Type B pancreatic cell (in vitro differentiated cells): ENCODE measurements at regions not wholly inside any gene's neighbourhood (a gene's known extent, or its start where the extent isn't known, plus 50 kb on each side); places are given as distances from the start of the nearest gene placed in this dataset.

Experiments
- DNase-seq: peaks from one replicate; pipeline ENCODE4 v3.0.0; 2021; ENCODE audit warnings: mixed read lengths; ENCODE audit not compliant: unreplicated experiment; ENCODE audit errors: extremely low spot score
- H3K27ac Mint-ChIP-seq: 2 replicates; pipeline ENCODE4 v1.8.0; 2021; ENCODE audit warnings: mild to moderate bottlenecking, mixed read lengths
- H3K27me3 Mint-ChIP-seq: 2 replicates; pipeline ENCODE4 v1.8.0; 2021; ENCODE audit warnings: mixed read lengths
- H3K36me3 Mint-ChIP-seq: 2 replicates; pipeline ENCODE4 v1.8.0; 2021; ENCODE audit warnings: mixed read lengths
- H3K4me1 Mint-ChIP-seq: one replicate; pipeline ENCODE4 v1.8.0; 2021; ENCODE audit warnings: mixed read lengths; ENCODE audit not compliant: unreplicated experiment
- H3K4me3 Mint-ChIP-seq: 2 replicates; pipeline ENCODE4 v1.8.0; 2021; ENCODE audit warnings: mild to moderate bottlenecking, mixed read lengths
- H3K9me3 Mint-ChIP-seq: 2 replicates; pipeline ENCODE4 v1.8.0; 2021; ENCODE audit warnings: mixed read lengths
- CTCF ChIP-seq: fragments of 200-600 bp; sonication (generic); conservative IDR thresholded peaks from 2 replicates; pipeline ENCODE4 v1.5.0; 2021; ENCODE audit warnings: antibody characterized with exemption, mild to moderate bottlenecking

DNA sequence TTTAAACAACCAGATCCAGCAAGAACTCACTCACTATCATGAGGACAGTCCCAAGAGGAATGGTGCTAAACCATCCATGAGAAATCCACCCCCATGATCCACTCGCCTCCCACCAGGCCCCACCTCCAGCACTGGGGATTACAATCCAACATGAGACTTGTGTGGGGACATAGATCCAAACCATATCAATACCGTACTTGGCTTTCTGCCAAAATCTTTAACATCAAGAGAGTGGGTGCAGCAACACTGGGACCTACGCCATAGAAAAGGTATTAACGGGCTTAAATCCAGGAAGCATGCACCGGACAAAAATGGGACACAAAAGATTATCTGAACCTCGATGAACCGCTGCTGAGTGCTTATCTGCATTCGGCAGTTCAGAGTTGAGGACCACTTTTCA, 322.3 kb upstream of the ARID1B start:
- H3K4me1 Mint-ChIP-seq: no peaks in the 10 kb centered on the region
- H3K36me3 Mint-ChIP-seq: no peaks in the 10 kb centered on the region
- peaks cover 10% of the 10 kb centered on the region for H3K9me3 Mint-ChIP-seq
- no peak overlapping the region for H3K4me3 Mint-ChIP-seq
- no peak for DNase-seq
- no peak for TF ChIP-seq CTCF
- H3K27me3 Mint-ChIP-seq: peaks cover 3% of the 10 kb centered on the region
- no peak overlapping the region for H3K27ac Mint-ChIP-seq

GRCh38 chr6:156451726-156452125, 325.5 kb upstream of the ARID1B start:
- Mint-ChIP-seq H3K4me1 (no peaks in the 10 kb centered on the region), H3K36me3 (no peaks in the 10 kb centered on the region), H3K9me3 (peaks cover 10% of the 10 kb centered on the region), H3K27me3 (peaks cover 3% of the 10 kb centered on the region), H3K27ac (no peak overlapping the region), H3K4me3 (no peak overlapping the region)
- TF ChIP-seq CTCF: no peak
- DNase-seq: no peak

- TF ChIP-seq CTCF: no peak
- Mint-ChIP-seq H3K27ac (no peak overlapping the region), H3K27me3 (peaks cover 3% of the 10 kb centered on the region), H3K9me3 (peaks cover 10% of the 10 kb centered on the region), H3K4me3 (no peak overlapping the region), H3K36me3 (no peaks in the 10 kb centered on the region), H3K4me1 (no peaks in the 10 kb centered on the region)
- DNase-seq: no peak
Measured at GRCh38 chr6:156451088-156451487, 326.1 kb upstream of the ARID1B start.

GRCh38 chr6:156450421-156450820, 326.8 kb upstream of the ARID1B start:
- DNase-seq: no peak
- Mint-ChIP-seq H3K36me3 (no peaks in the 10 kb centered on the region), H3K27ac (no peak overlapping the region), H3K4me3 (no peak overlapping the region), H3K27me3 (peaks cover 3% of the 10 kb centered on the region), H3K9me3 (peaks cover 10% of the 10 kb centered on the region), H3K4me1 (no peaks in the 10 kb centered on the region)
- no peak for TF ChIP-seq CTCF

GRCh38 chr6:156449569-156449968, 327.6 kb upstream of the ARID1B start:
- no peak overlapping the region for H3K27ac Mint-ChIP-seq
- H3K4me1 Mint-ChIP-seq: no peaks in the 10 kb centered on the region
- no peak for TF ChIP-seq CTCF
- H3K4me3 Mint-ChIP-seq: no peak overlapping the region
- peaks cover 1% of the 10 kb centered on the region for H3K27me3 Mint-ChIP-seq
- DNase-seq: no peak
- peaks cover 10% of the 10 kb centered on the region for H3K9me3 Mint-ChIP-seq
- no peaks in the 10 kb centered on the region for H3K36me3 Mint-ChIP-seq

DNA sequence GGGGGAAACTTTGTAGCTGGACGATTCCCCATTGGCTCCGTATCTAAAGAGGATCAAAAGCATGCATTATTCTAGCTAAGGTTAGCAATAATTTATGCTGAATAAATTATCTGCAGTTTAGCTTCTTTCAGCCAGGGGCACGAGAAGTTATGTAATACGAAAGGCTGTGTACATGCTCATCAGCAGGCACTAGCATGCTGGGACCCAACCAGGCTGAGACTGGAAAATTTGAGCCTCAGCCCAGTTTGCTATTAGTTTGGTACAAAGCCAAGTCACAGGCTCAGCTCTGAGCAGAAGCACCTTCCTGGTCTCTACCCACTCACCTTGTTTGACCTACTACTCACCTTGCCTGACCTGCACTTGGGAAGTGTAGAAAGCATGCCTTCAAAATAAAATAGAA, 328.1 kb upstream of the ARID1B start:
- no peaks in the 10 kb centered on the region for H3K36me3 Mint-ChIP-seq
- H3K4me3 Mint-ChIP-seq: no peak overlapping the region
- no peak for TF ChIP-seq CTCF
- no peak overlapping the region for H3K27ac Mint-ChIP-seq
- no peaks in the 10 kb centered on the region for H3K27me3 Mint-ChIP-seq
- no peaks in the 10 kb centered on the region for H3K4me1 Mint-ChIP-seq
- H3K9me3 Mint-ChIP-seq: peaks cover 10% of the 10 kb centered on the region
- no peak for DNase-seq
